NCI-H460 (cell line): ENCODE measurements at regions not wholly inside any gene's neighbourhood (a gene's known extent, or its start where the extent isn't known, plus 50 kb on each side); places are given as distances from the start of the nearest gene placed in this dataset.

Source experiments
- DNase-seq: peaks from one replicate; pipeline ENCODE4 v3.0.0-alpha.2; 2016; ENCODE audit warnings: low read depth; ENCODE audit errors: extremely low read depth

GRCh38 chr12:58452546-58452945, 467.8 kb downstream of the LRIG3 start:
- no peak for DNase-seq

- DNase-seq = no peak
These were observed 467.0 kb downstream of the LRIG3 start for GRCh38 chr12:58453306-58453705.

GRCh38 chr12:58455136-58455535, 465.2 kb downstream of the LRIG3 start:
- DNase-seq = no peak

- no peak for DNase-seq
These were observed 462.2 kb downstream of the LRIG3 start for GRCh38 chr12:58458102-58458501.

DNA sequence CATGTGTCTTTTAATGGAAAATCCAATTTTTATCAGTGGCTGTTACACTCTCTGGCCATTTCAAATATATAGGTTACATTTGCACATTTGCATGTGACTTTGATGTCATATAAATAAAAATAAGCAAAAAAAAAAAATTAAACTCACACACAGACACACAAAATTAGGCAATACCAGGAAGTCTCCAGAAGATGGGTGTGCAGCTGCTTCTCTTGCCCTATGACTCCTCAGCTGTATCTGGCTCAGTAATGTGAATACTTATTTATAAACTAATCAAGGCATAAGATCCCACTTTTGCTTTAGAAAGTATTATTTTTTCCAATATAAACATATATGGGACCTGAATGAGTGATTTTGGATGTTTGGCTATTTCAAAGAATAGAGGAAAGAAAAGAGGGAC, 461.1 kb downstream of the LRIG3 start:
- DNase-seq = no peak

- no peak for DNase-seq
These were observed 457.3 kb downstream of the LRIG3 start for GRCh38 chr12:58463051-58463450.

GRCh38 chr12:58465418-58465817, 454.9 kb downstream of the LRIG3 start:
- peak; percentile 4 for DNase-seq

GRCh38 chr12:58470266-58471010, 449.9 kb downstream of the LRIG3 start:
- DNase-seq = no peak

DNA sequence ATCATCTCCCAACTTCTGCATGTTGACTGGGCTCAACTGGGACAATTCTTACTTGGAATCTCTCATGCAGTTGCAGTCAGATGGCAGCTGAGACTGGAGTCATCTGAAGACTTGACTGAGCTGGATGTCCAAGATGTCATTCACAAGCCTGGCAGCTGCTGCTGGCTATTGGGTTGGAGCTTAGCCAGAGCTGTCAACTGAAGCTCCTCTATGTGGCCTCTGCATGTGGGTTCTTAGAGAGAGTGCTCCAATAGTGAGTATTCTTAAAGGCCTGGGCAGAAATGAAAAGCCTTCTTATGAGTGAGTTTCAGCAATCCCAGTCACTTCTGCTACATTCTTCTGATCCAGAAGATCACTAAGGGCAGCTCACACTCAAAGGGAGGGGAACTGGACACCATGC, 440.9 kb downstream of the LRIG3 start:
- DNase-seq = no peak

DNA sequence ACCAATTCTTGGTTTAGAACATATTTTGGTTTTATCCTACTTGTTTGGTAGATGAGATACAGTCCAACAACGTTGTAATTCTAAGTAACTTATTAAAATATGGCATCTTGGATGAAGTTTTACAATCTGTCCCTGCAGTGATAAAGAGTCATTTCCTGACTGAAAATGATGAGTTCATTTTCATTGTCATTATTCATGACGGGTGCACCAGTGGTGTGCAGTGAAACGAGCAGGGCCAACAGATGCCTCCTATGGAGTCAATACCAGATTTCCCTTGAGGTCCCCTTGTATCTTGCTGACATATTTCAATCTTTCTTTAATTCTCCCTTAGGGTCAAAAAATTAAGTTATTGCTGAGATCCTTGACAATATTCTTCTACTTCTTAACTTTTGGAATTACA, 438.5 kb downstream of the LRIG3 start:
- DNase-seq = no peak

DNA sequence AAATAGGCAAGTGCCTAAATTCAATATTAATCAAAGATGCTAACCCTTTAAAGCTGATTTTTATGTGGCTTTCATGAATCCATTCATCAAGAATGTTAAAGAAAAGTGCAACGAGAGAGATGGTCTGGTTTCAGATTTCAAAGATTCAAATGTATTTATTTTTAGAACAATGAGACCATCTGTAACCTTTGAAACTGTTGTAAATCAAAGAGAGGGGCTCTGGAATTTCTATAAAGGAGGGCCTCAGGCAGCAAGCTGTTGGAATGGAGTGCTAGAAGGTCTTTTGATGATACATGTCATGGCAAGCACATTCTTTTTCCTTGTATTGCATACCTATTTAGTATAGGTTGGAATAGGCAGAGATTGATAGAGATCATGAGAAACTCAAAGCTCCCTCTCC, 433.0 kb downstream of the LRIG3 start:
- no peak for DNase-seq

DNA sequence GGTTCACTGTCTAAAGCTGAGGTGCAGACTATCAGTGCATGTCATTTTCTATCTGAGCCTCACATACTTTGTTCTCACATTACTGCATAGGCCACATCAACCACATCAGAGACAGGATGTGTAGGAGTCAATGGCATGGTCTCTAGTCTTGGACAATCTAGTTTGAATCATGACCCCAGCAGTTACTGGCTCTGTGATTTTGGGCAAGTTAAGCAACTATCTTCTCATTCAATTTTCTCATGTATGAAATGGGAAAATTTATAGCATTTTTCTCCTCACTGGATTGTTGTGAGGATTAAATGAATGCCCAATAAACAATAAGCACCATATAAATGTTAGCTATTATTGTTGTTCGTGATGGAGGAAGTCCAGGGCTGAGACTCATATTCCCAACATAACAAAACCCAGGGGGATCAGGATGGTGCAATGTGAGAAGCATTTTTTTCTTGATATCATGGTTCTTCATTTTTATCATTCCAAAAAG, 432.6 kb downstream of the LRIG3 start:
- no peak for DNase-seq

GRCh38 chr12:58489394-58489793, 430.9 kb downstream of the LRIG3 start:
- no peak for DNase-seq

- no peak for DNase-seq
These were observed 429.0 kb downstream of the LRIG3 start for GRCh38 chr12:58491306-58491705.

- DNase-seq = no peak
These were observed 423.7 kb downstream of the LRIG3 start for GRCh38 chr12:58496411-58497190.

DNA sequence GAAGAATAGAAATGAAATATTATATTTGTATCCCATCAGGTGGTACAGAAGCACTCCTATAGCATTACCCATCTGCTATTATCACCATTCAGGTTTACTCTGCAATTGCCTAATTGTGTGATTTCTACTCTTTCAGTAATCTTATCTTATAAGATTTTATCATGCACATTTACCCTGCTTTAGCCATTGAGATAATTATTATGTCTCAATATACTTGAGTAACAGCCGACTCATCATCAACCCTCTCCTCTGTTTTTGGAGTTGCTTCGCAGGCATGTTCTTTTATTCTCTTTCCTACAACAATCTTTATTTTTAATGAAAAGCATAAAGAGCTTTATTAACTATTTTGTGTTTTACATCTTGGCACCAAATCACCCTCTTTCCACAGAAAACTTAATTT, 419.9 kb downstream of the LRIG3 start:
- no peak for DNase-seq

GRCh38 chr12:58502226-58502625, 418.1 kb downstream of the LRIG3 start:
- DNase-seq = no peak

DNA sequence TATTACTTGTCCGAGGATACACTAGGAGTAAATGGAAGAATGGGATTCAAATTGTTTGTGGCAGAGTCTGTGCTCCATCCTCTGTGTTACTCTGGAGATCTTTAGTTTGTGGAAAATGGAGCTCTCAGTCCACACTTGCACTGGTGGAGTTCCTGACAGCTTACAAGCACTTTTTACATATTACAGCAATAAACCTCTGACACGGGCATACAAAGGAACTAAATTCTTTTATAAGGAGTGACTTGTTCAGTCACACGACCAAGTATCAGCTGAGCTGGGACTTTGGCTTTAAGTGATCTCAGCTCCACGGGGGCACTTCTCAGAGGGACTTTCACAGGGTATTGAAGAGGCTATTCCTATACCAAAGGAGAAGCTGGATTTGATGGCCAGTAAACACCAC, 417.5 kb downstream of the LRIG3 start:
- DNase-seq = no peak

GRCh38 chr12:58503731-58504130, 416.6 kb downstream of the LRIG3 start:
- DNase-seq = no peak

DNA sequence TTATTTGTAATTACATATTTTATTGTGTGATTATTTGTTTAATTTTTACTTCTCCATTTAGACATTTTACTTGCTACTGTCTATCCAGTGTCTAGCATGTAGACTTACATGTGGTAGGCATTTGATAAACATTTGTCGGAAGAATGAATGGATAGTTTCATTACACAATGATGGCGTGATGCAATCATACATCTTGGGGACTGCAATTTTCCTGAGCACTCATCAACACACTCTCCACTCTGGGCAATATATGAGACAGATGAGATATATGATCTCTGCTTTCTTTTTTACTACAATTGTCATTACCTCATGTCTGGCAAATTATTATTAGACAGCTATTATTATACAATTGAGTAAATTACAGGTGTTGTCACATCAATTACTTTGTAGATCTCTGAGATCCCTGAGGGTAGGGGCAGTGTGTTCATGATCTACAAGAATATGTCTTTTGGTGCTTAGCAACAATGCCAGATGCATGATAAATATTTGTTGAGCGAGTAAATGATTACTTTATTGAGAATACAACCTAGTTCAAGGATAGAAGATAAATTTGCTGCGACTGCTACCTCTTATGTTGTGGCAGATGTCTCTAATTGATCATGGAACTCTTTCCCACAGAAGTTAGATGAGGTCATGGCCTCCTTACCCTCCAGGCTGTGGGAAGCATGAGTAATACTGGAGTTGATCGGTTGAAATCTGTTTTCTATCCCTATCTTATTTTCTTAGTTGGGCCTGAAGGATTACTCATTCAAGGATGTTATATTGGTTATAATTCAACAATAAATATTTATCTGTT, 416.0 kb downstream of the LRIG3 start:
- DNase-seq = no peak
